H9 (cell line): ENCODE measurements at regions not wholly inside any gene's neighbourhood (a gene's known extent, or its start where the extent isn't known, plus 50 kb on each side); places are given as distances from the start of the nearest gene placed in this dataset.

ENCODE experiments used
- DNase-seq: peaks from one replicate; pipeline ENCODE4 v3.0.0-alpha.2; 2017
- H2AFZ ChIP-seq: one replicate; pipeline ENCODE4 v1.6.1; 2013; ENCODE audit warnings: mild to moderate bottlenecking, low read length, control low read depth, moderate library complexity
- H2AK5ac ChIP-seq: 2 replicates; pipeline ENCODE4 v1.6.1; 2013; ENCODE audit warnings: low read length, control low read depth, mixed read lengths; ENCODE audit not compliant: insufficient read length
- H2BK120ac ChIP-seq: one replicate; pipeline ENCODE4 v1.6.1; 2013; ENCODE audit warnings: low read depth, mild to moderate bottlenecking, low read length, control low read depth, inconsistent platforms; ENCODE audit not compliant: poor library complexity, severe bottlenecking
- H2BK12ac ChIP-seq: 2 replicates; pipeline ENCODE4 v1.6.1; 2013; ENCODE audit warnings: low read length, control low read depth, mixed read lengths, low read depth; ENCODE audit not compliant: insufficient read length
- H2BK15ac ChIP-seq: 2 replicates; pipeline ENCODE4 v1.6.1; 2013; ENCODE audit warnings: low read depth, low read length, control low read depth
- H2BK20ac ChIP-seq: one replicate; pipeline ENCODE4 v1.6.1; 2013; ENCODE audit warnings: low read depth, mild to moderate bottlenecking, low read length, control low read depth, inconsistent platforms; ENCODE audit not compliant: poor library complexity, severe bottlenecking
- H2BK5ac ChIP-seq: 2 replicates; pipeline ENCODE4 v1.6.1; 2013; ENCODE audit warnings: low read length, control low read depth, mixed read lengths; ENCODE audit not compliant: insufficient read length
- H3K14ac ChIP-seq: 2 replicates; pipeline ENCODE4 v1.6.1; 2013; ENCODE audit warnings: low read length, control low read depth; ENCODE audit not compliant: insufficient read depth
- H3K18ac ChIP-seq: 2 replicates; pipeline ENCODE4 v1.6.1; 2013; ENCODE audit warnings: low read depth, mild to moderate bottlenecking, mixed read lengths, low read length, control low read depth; ENCODE audit not compliant: insufficient read length
- H3K23ac ChIP-seq: 2 replicates; pipeline ENCODE4 v1.6.1; 2013; ENCODE audit warnings: low read length, control low read depth, mixed read lengths, low read depth; ENCODE audit not compliant: insufficient read length
- H3K23me2 ChIP-seq: 2 replicates; pipeline ENCODE4 v1.6.1; 2013; ENCODE audit warnings: low read depth, mild to moderate bottlenecking, mixed read lengths, low read length, control low read depth; ENCODE audit not compliant: insufficient read length, poor library complexity, severe bottlenecking
- H3K27ac ChIP-seq: 2 replicates; pipeline ENCODE4 v1.5.1; 2013; ENCODE audit warnings: low read length, control low read depth, mixed read lengths, low read depth; ENCODE audit not compliant: insufficient read length
- H3K27me3 ChIP-seq: 2 replicates; pipeline ENCODE4 v1.6.1; 2013; ENCODE audit warnings: low read length, control low read depth, inconsistent platforms; ENCODE audit not compliant: insufficient read depth
- H3K4ac ChIP-seq: 2 replicates; pipeline ENCODE4 v1.6.1; 2013; ENCODE audit warnings: low read depth, mild to moderate bottlenecking, control low read depth, inconsistent platforms, low read length, moderate library complexity
- H3K4me1 ChIP-seq: 2 replicates; pipeline ENCODE4 v1.6.1; 2013; ENCODE audit warnings: low read length, control low read depth, inconsistent platforms; ENCODE audit not compliant: insufficient read depth
- H3K4me2 ChIP-seq: 2 replicates; pipeline ENCODE4 v1.6.1; 2013; ENCODE audit warnings: low read length, control low read depth, mixed read lengths; ENCODE audit not compliant: insufficient read length, insufficient read depth
- H3K56ac ChIP-seq: 2 replicates; pipeline ENCODE4 v1.6.1; 2013; ENCODE audit warnings: low read depth, mild to moderate bottlenecking, mixed read lengths, low read length, control low read depth; ENCODE audit not compliant: insufficient read length
- H3K79me1 ChIP-seq: 2 replicates; pipeline ENCODE4 v1.6.1; 2013; ENCODE audit warnings: low read depth, mild to moderate bottlenecking, moderate library complexity, low read length, control low read depth, inconsistent platforms; ENCODE audit not compliant: insufficient read depth, poor library complexity, severe bottlenecking
- H3K79me2 ChIP-seq: 2 replicates; pipeline ENCODE4 v1.6.1; 2013; ENCODE audit warnings: low read length, control low read depth, inconsistent platforms; ENCODE audit not compliant: insufficient read depth
- H3K9ac ChIP-seq: 2 replicates; pipeline ENCODE4 v1.6.1; 2013; ENCODE audit warnings: low read length, control low read depth, mixed read lengths; ENCODE audit not compliant: insufficient read length; ENCODE audit errors: extremely low read depth
- H3K9me3 ChIP-seq: one replicate; pipeline ENCODE4 v1.6.1; 2013; ENCODE audit warnings: low read depth, low read length, inconsistent platforms; ENCODE audit not compliant: control insufficient read depth
- H3T11ph ChIP-seq: one replicate; pipeline ENCODE4 v1.6.1; 2013; ENCODE audit warnings: mild to moderate bottlenecking, low read length, control low read depth, inconsistent platforms
- H4K20me1 ChIP-seq: one replicate; pipeline ENCODE4 v1.6.1; 2013; ENCODE audit not compliant: control insufficient read depth, insufficient read length, insufficient read depth
- H4K5ac ChIP-seq: 2 replicates; pipeline ENCODE4 v1.6.1; 2013; ENCODE audit warnings: low read depth, mild to moderate bottlenecking, mixed read lengths, low read length, control low read depth; ENCODE audit not compliant: insufficient read length
- H4K8ac ChIP-seq: replicated peaks from 2 replicates; pipeline ENCODE4 v1.6.1; 2013; ENCODE audit warnings: low read length, control low read depth, mixed read lengths, low read depth; ENCODE audit not compliant: insufficient read length
- H4K91ac ChIP-seq: 2 replicates; pipeline ENCODE4 v1.6.1; 2013; ENCODE audit warnings: low read depth, mild to moderate bottlenecking, moderate library complexity, mixed read lengths, low read length, control low read depth; ENCODE audit not compliant: insufficient read length
- H3K27ac Mint-ChIP-seq, 3 experiments: 2 replicates in 2 of 3; 3 replicates in 1 of 3; pipeline ENCODE4 v1.8.0; 2020 to 2021; ENCODE audit warnings: mixed read lengths in 3 of 3, mild to moderate bottlenecking in 1 of 3, moderate library complexity in 1 of 3
- H3K27me3 Mint-ChIP-seq: 2 replicates; pipeline ENCODE4 v1.8.0; 2021; ENCODE audit warnings: low read depth, mild to moderate bottlenecking, moderate library complexity, mixed read lengths
- H3K36me3 Mint-ChIP-seq, 3 experiments: 2 replicates in 2 of 3; 3 replicates in 1 of 3; pipeline ENCODE4 v1.8.0; 2020 to 2021; ENCODE audit warnings: low read depth in 3 of 3, mixed read lengths in 3 of 3; ENCODE audit not compliant: insufficient read depth in 1 of 3
- H3K4me1 Mint-ChIP-seq, 2 experiments: 2 replicates each; pipeline ENCODE4 v1.8.0; 2020; ENCODE audit warnings: mixed read lengths in 2 of 2
- H3K4me3 Mint-ChIP-seq, 2 experiments: 2 replicates in 1 of 2; 3 replicates in 1 of 2; pipeline ENCODE4 v1.8.0; 2020 to 2021; ENCODE audit warnings: mild to moderate bottlenecking in 2 of 2, mixed read lengths in 2 of 2, moderate library complexity in 1 of 2
- H3K9me3 Mint-ChIP-seq, 2 experiments: 2 replicates in 1 of 2; 3 replicates in 1 of 2; pipeline ENCODE4 v1.8.0; 2020; ENCODE audit warnings: mild to moderate bottlenecking in 2 of 2, mixed read lengths in 2 of 2, moderate library complexity in 1 of 2
- WGBS: extraction: QIAGEN DNeasy Blood & Tissue Kit; methylation state at CpG from one replicate; pipeline ENCODE4 v1.1.7; 2013; ENCODE audit warnings: missing lambda C conversion rate, low lambda C conversion rate, mixed read lengths; ENCODE audit not compliant: insufficient read length; ENCODE audit errors: extremely low coverage; 5-methylcytosine and 5-hydroxymethylcytosine counted together
- TF ChIP-seq, protein P1 (sequence below): fragments of 200-600 bp; sonication (generic); conservative IDR thresholded peaks from 3 replicates; pipeline ENCODE4 v1.8.0; 2021; ENCODE audit warnings: antibody characterized with exemption, mild to moderate bottlenecking

- no peak overlapping the region for H2BK20ac ChIP-seq
- no peaks in the 10 kb centered on the region for H3K27me3 ChIP-seq
- WGBS = no CpG with 5 or more reads among the region's 1 CpG
- no peak overlapping the region for H2BK5ac ChIP-seq
- H3K56ac ChIP-seq = no peak overlapping the region
- H3K27ac Mint-ChIP-seq = no peak overlapping the region
- H3K27ac ChIP-seq = no peak overlapping the region
- no peak overlapping the region for H3K9ac ChIP-seq
- TF ChIP-seq, protein P1, sequence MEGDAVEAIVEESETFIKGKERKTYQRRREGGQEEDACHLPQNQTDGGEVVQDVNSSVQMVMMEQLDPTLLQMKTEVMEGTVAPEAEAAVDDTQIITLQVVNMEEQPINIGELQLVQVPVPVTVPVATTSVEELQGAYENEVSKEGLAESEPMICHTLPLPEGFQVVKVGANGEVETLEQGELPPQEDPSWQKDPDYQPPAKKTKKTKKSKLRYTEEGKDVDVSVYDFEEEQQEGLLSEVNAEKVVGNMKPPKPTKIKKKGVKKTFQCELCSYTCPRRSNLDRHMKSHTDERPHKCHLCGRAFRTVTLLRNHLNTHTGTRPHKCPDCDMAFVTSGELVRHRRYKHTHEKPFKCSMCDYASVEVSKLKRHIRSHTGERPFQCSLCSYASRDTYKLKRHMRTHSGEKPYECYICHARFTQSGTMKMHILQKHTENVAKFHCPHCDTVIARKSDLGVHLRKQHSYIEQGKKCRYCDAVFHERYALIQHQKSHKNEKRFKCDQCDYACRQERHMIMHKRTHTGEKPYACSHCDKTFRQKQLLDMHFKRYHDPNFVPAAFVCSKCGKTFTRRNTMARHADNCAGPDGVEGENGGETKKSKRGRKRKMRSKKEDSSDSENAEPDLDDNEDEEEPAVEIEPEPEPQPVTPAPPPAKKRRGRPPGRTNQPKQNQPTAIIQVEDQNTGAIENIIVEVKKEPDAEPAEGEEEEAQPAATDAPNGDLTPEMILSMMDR = no peak
- H4K20me1 ChIP-seq = no peaks in the 10 kb centered on the region
- H3K23me2 ChIP-seq = no peaks in the 10 kb centered on the region
- no peaks in the 10 kb centered on the region; the same call in 1 of the 2 replicates for H3K79me2 ChIP-seq
- H3K4me3 Mint-ChIP-seq = no peak overlapping the region
- H4K5ac ChIP-seq = no peak overlapping the region
- H3K9me3 ChIP-seq = no peaks in the 10 kb centered on the region
- no peak overlapping the region for H3K18ac ChIP-seq
- H3K36me3 Mint-ChIP-seq = no peaks in the 10 kb centered on the region
- no peaks in the 10 kb centered on the region for H3K4me1 Mint-ChIP-seq
- H3T11ph ChIP-seq = no peak overlapping the region
- DNase-seq = no peak
- H3K9me3 Mint-ChIP-seq = no peaks in the 10 kb centered on the region
- H3K14ac ChIP-seq = no peak overlapping the region
- H3K4me2 ChIP-seq = no peak overlapping the region
- H4K91ac ChIP-seq = no peak overlapping the region
- H2BK15ac ChIP-seq = no peak overlapping the region
- no peak overlapping the region for H2AK5ac ChIP-seq
- H3K79me1 ChIP-seq = no peaks in the 10 kb centered on the region
- no peak overlapping the region for H3K4ac ChIP-seq
- no peaks in the 10 kb centered on the region for H3K4me1 ChIP-seq
- H3K27me3 Mint-ChIP-seq = no peaks in the 10 kb centered on the region
- H4K8ac ChIP-seq = no peak overlapping the region
- no peak overlapping the region for H2AFZ ChIP-seq
- H2BK12ac ChIP-seq = no peak overlapping the region
- H3K23ac ChIP-seq = no peak overlapping the region
- H2BK120ac ChIP-seq = no peak overlapping the region
Observed at GRCh38 chr1:83520797-83521196, 478.1 kb downstream of the TTLL7 start.
